ENCODE measurements at regions not wholly inside any gene's neighbourhood (a gene's known extent, or its start where the extent isn't known, plus 50 kb on each side); places are given as distances from the start of the nearest gene placed in this dataset.
"Not testable (repeated sequence)": the region's sequence is repeated elsewhere in the genome, so short reads cannot be mapped to it uniquely, and the experiment has no call there.

DNA sequence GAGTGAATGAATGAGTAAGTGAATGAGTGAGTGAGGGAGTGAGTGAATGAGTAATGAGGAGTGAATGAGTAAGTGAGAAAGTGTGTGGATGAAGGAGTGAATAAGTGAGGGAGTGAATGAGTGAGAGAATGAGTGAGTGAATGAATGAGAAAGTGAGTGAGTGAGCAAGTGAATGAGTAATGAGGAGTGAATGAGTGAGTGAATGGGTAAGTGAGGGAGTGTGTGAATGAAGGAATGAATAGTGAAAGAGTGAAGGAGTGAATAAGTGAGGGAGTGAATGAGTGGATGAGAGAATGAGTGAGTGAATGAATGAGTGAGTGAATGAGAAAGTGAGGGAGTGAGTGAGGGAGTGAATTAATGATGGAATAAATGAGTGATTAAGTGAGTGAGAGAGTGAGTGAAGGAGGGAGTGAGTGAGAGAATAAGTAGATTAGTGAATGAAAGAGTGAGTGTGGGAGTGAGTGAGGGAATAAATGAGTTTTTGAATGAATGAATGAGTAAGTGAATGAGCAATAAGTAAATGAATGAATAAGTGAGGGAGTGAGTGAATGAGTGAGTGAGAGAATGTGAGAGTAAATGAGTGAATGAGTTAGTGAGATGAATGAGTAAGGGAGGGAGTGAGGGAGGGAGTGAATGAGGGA is 364.5 kb downstream of the ADGRD1 start:
- DNase-seq: no peak

GRCh38 chr12:131321988-131322387 is 368.3 kb downstream of the ADGRD1 start:
- DNase-seq: no peak

GRCh38 chr12:131322460-131322859 is 368.8 kb downstream of the ADGRD1 start:
- DNase-seq: not testable (repeated sequence)

DNA sequence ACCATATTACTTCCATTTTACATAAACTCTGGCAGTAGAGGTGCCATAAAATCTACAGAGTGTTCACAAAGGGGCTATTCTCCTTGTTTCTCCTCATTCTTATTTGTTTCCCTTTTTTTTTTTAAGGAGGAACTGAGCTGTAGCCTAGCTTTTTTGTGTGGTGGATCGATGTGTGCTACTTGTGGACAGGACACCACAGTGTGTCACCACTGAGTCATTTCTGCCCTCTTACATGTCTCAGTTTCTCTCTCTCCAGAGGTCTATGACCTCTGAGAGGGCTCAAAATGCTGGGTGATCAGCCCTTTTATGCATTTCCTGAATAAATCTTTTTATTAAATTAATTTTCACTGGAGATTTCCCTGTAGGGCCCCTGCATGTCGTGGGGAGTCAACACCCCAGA is 370.2 kb downstream of the ADGRD1 start:
- no peak for DNase-seq

DNA sequence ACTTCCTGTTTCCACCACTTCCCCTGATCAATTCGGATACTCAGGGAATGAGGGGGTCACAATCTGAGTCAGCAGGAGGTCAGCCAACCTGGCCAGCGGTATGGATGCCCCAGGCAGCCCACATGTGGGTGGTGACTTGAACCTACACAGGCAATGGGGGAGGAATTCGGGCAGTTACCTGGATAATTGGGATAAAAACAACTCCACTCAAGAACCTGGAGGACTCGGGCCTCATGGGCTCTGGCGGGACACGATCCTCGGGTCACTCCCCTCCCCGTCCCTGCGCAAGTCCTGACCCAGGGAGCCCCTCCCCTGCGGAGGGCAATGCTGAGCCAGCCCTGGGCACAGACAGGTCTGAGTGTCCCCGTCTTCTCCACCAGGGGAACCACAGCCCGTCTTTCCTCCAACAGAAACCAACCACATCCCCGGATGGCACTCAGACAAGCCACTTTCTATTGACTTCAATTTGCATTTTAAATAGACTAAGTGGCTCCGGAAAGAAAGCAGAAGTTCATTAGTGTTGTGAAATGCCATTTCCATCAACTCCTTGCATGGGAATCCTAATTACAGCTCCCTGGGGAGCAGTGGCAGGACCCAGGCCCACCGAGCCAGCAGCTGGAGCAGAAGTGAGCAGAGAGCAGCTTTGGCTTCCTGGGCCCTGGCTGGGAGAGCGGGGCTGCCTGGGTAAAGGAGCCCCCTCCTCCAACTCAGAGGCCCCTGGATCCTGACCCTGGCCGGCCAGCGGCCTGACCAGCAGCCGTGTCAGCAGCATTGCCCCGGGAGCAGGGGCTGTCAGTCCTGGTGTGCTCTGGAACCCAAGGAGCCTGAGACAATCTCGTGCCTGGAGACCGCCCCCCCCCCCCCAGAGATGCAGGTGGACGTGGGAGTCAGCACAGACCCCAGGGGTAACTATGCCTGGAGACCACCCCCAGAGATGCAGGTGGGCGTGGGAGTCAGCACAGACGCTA is 374.1 kb downstream of the ADGRD1 start:
- no peak for DNase-seq

- not testable (repeated sequence) for DNase-seq
Observed at GRCh38 chr12:131328861-131329845, 375.4 kb downstream of the ADGRD1 start.

- DNase-seq: no peak
Observed at GRCh38 chr12:131330106-131330815, 376.6 kb downstream of the ADGRD1 start.

GRCh38 chr12:131331148-131331750 is 377.5 kb downstream of the ADGRD1 start:
- DNase-seq: no peak

- DNase-seq: no peak
Observed at GRCh38 chr12:131332224-131332623, 378.5 kb downstream of the ADGRD1 start.

DNA sequence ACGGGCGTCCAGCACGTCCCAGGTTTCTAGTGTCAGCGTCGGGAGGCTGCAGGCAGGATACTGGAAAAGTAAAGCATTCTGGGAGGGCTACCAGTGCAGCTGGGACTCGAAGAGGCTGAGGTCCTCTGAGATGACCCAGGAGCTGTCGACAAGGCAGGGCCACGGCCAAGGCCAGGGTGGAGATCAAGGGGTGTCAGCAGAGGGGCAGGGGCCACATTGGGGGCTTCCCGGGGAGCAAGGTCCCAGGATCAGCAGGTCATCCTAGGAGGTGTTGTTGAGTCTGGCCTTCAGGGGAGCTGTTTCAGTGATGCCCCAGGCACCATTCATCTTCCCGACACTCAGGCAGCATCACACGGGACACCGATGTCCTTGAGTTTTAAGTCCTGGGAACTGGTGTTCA is 377.8 kb upstream of the SFSWAP start:
- no peak for DNase-seq

DNA sequence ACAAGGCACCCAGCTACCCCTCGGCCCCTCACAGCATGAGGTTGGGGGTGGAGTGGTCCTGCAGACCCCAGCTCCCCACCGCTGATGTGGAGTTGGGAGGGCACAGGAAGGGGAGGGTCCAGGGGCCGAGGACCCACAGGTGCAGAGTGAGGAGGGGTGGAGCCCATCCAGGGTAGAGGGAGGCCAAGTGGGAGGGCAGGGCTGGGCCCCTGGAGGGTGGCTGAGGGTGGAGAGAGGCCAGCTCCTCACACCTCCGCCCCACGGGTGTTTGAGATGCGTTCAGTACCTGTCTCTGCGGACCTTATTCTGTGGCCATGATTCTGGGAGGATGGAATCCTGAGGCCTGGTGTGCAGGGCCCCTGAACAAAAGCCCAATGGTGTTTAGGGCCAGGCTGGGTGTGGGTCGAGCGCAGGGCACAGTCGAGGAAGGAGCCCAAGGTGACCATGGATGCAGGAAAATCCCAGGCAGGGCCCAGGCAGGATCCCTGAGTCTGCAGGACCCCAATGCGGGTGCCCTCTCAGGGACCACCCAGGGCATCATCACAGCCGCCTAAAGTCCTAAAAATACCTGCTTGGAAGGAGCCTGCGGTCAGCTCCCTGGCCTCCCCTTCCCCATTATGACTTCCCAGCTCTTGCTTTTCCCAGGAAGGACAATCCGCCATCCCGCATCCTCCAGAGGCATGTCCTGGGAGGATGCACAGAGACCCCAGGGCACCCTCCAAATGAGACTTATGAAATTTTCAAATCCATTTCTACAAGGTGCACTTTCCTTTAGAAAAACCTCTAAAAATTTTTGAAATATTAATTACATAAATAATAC is 377.1 kb upstream of the SFSWAP start:
- no peak for DNase-seq

DNA sequence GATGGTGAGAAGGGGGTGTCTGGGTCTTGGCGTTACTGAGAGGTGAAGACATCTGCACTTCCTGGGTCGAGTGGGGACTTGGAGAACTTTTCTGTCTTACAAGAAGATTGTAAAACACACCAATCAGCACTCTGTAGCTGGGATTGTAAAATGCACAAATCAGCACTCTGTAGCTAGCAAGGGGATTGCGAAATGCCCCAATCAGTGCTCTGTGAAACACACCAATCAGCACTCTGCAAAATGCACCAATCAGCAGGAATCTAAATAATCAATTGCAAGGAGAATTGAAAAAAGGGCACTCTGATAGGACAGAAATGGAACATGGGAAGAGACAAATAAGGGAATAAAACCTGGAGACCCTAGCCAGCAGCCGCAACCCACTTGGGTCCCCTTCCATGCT is 376.1 kb upstream of the SFSWAP start:
- no peak for DNase-seq

- no peak for DNase-seq
Observed at GRCh38 chr12:131335456-131335855, 375.4 kb upstream of the SFSWAP start.

- not testable (repeated sequence) for DNase-seq
Observed at GRCh38 chr12:131337861-131338260, 373.0 kb upstream of the SFSWAP start.

- no peak for DNase-seq
Observed at GRCh38 chr12:131340616-131341210, 370.2 kb upstream of the SFSWAP start.

GRCh38 chr12:131341608-131342007 is 369.3 kb upstream of the SFSWAP start:
- DNase-seq: not testable (repeated sequence)

- not testable (repeated sequence) for DNase-seq
Observed at GRCh38 chr12:131343436-131343835, 367.5 kb upstream of the SFSWAP start.

- DNase-seq: not testable (repeated sequence)
Observed at GRCh38 chr12:131344715-131345520, 366.0 kb upstream of the SFSWAP start.
